HEK293 (cell line): ENCODE measurements at regions not wholly inside any gene's neighbourhood (a gene's known extent, or its start where the extent isn't known, plus 50 kb on each side); places are given as distances from the start of the nearest gene placed in this dataset.

Experiments used
- MYNN ChIP-seq: fragments of 450-650 bp; formaldehyde crosslinking; IDR thresholded peaks from 2 replicates; pipeline ENCODE4 v1.5.1; 2016; ENCODE audit warnings: missing biosample characterization, missing genetic modification characterization, borderline replicate concordance
- RBAK ChIP-seq: fragments of 450-650 bp; formaldehyde crosslinking; IDR thresholded peaks from 2 replicates; pipeline ENCODE4 v1.5.1; 2016; ENCODE audit warnings: missing biosample characterization, missing genetic modification characterization
- SETDB1 ChIP-seq: IDR thresholded peaks from one replicate; pipeline ENCODE4 v1.6.1; 2017; ENCODE audit warnings: mild to moderate bottlenecking, low read length, moderate library complexity, mixed read lengths; ENCODE audit not compliant: insufficient read length
- YY1 ChIP-seq: fragments of 450-650 bp; formaldehyde crosslinking; IDR thresholded peaks from 2 replicates; pipeline ENCODE4 v1.5.1; 2018; ENCODE audit warnings: missing biosample characterization, missing genetic modification characterization
- ZFP41 ChIP-seq: fragments of 450-650 bp; formaldehyde crosslinking; IDR thresholded peaks from 2 replicates; pipeline ENCODE4 v1.5.1; 2016; ENCODE audit warnings: missing biosample characterization, missing genetic modification characterization, borderline replicate concordance
- ZNF2 ChIP-seq: fragments of 450-650 bp; formaldehyde crosslinking; IDR thresholded peaks from 2 replicates; pipeline ENCODE4 v1.5.1; 2016; ENCODE audit warnings: missing biosample characterization, missing genetic modification characterization
- ZNF274 ChIP-seq, 2 experiments: fragments of 200-500 bp in 1 of 2; fragments of 450-650 bp in 1 of 2; sonication (Bioruptor generic) in 1 of 2; formaldehyde crosslinking in 1 of 2; IDR thresholded peaks; 2 replicates each; pipeline versions ENCODE4 v1.5.1 to v1.6.1; 2014 to 2016; ENCODE audit warnings: borderline replicate concordance in 1 of 2, inconsistent platforms in 1 of 2, low read length in 1 of 2, missing biosample characterization in 1 of 2, missing genetic modification characterization in 1 of 2
- ZNF48 ChIP-seq: fragments of 450-650 bp; formaldehyde crosslinking; IDR thresholded peaks from 2 replicates; pipeline ENCODE4 v1.5.1; 2016; ENCODE audit warnings: missing biosample characterization, missing genetic modification characterization
- ZNF660 ChIP-seq: fragments of 450-650 bp; IDR thresholded peaks from 2 replicates; pipeline ENCODE4 v1.5.1; 2018; ENCODE audit warnings: missing biosample characterization, mild to moderate bottlenecking, missing genetic modification characterization
- TF ChIP-seq, protein P1 (sequence below): fragments of 450-650 bp; formaldehyde crosslinking; IDR thresholded peaks from 2 replicates; pipeline ENCODE4 v1.5.1; 2016; ENCODE audit warnings: missing biosample characterization, missing genetic modification characterization
- TF ChIP-seq, protein P2 (sequence below): IDR thresholded peaks from 2 replicates; pipeline ENCODE4 v1.6.1; 2011; ENCODE audit warnings: mild to moderate bottlenecking, low read depth, low read length, borderline replicate concordance
- TF ChIP-seq, protein P3 (sequence below): fragments of 450-650 bp; formaldehyde crosslinking; IDR thresholded peaks from 2 replicates; pipeline ENCODE4 v1.5.1; 2016; ENCODE audit warnings: missing biosample characterization, missing genetic modification characterization

DNA sequence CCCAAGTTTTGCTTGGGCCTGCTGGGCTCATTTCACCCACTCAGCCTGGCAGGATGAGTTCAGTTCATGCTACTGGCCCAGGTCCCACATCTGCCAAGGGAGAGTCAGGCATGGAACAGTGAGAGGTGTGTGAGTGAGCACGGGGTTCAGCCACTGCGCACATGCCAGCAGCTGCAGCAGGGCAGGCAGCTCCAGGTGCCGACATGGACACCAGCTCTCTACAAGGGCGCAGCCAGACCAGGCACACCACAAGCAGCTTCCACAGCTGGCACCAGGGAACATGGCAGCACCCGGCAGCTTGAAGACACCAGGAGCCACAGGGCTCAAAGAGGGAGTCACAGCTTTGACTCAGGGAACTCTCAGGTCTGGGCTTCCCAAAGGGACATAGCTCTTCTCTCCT lies 938.0 kb downstream of the SORCS3 start:
- TF ChIP-seq, protein P1, sequence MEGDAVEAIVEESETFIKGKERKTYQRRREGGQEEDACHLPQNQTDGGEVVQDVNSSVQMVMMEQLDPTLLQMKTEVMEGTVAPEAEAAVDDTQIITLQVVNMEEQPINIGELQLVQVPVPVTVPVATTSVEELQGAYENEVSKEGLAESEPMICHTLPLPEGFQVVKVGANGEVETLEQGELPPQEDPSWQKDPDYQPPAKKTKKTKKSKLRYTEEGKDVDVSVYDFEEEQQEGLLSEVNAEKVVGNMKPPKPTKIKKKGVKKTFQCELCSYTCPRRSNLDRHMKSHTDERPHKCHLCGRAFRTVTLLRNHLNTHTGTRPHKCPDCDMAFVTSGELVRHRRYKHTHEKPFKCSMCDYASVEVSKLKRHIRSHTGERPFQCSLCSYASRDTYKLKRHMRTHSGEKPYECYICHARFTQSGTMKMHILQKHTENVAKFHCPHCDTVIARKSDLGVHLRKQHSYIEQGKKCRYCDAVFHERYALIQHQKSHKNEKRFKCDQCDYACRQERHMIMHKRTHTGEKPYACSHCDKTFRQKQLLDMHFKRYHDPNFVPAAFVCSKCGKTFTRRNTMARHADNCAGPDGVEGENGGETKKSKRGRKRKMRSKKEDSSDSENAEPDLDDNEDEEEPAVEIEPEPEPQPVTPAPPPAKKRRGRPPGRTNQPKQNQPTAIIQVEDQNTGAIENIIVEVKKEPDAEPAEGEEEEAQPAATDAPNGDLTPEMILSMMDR: no peak
- TF ChIP-seq ZNF660 (tag by site-specific recombination): no peak
- no peak for TF ChIP-seq SETDB1
- TF ChIP-seq ZFP41 (tag by site-specific recombination): no peak
- TF ChIP-seq, protein P2, sequence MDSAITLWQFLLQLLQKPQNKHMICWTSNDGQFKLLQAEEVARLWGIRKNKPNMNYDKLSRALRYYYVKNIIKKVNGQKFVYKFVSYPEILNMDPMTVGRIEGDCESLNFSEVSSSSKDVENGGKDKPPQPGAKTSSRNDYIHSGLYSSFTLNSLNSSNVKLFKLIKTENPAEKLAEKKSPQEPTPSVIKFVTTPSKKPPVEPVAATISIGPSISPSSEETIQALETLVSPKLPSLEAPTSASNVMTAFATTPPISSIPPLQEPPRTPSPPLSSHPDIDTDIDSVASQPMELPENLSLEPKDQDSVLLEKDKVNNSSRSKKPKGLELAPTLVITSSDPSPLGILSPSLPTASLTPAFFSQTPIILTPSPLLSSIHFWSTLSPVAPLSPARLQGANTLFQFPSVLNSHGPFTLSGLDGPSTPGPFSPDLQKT: no peak
- TF ChIP-seq RBAK (tag by site-specific recombination): no peak
- no peak for TF ChIP-seq ZNF48 (tag by site-specific recombination)
- no peak for TF ChIP-seq ZNF274 (IDR thresholded peaks at IDR 0.05; ENCODE audit: low read length)
- no peak for TF ChIP-seq ZNF274 (tag by site-specific recombination; IDR thresholded peaks at IDR 0.05; ENCODE audit: borderline replicate concordance)
- no peak for TF ChIP-seq MYNN (tag by site-specific recombination)
- TF ChIP-seq, protein P3, sequence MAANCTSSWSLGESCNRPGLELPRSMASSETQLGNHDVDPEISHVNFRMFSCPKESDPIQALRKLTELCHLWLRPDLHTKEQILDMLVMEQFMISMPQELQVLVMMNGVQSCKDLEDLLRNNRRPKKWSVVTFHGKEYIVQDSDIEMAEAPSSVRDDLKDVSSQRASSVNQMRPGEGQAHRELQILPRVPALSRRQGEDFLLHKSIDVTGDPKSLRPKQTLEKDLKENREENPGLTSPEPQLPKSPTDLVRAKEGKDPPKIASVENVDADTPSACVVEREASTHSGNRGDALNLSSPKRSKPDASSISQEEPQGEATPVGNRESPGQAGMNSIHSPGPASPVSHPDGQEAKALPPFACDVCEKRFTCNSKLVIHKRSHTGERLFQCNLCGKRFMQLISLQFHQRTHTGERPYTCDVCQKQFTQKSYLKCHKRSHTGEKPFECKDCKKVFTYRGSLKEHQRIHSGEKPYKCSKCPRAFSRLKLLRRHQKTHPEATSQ (tag by site-specific recombination): no peak
- TF ChIP-seq ZNF2: no peak
- TF ChIP-seq YY1: no peak
